ENCODE measurements at regions not wholly inside any gene's neighbourhood (a gene's known extent, or its start where the extent isn't known, plus 50 kb on each side); places are given as distances from the start of the nearest gene placed in this dataset.

DNA sequence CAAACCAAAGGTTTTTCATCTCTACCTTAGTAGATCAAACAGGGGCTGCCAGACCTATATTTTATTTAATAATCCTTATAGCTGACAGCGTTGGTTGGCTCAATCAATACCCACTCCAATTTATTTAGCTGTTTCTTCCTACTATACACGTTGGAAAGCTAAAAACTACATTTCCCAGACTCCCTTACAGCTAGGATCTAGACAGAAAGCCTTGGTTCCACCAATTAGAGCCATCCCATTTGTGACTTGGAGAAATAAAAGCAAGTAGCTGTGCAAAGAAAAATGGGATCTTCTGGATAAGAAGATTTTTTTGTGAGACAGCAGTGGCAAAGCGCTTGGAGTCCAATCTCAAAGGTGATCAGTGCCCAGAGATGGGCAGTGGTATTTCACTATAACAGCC, 331.3 kb upstream of the MEIS1 start:
- TF ChIP-seq, protein P1, sequence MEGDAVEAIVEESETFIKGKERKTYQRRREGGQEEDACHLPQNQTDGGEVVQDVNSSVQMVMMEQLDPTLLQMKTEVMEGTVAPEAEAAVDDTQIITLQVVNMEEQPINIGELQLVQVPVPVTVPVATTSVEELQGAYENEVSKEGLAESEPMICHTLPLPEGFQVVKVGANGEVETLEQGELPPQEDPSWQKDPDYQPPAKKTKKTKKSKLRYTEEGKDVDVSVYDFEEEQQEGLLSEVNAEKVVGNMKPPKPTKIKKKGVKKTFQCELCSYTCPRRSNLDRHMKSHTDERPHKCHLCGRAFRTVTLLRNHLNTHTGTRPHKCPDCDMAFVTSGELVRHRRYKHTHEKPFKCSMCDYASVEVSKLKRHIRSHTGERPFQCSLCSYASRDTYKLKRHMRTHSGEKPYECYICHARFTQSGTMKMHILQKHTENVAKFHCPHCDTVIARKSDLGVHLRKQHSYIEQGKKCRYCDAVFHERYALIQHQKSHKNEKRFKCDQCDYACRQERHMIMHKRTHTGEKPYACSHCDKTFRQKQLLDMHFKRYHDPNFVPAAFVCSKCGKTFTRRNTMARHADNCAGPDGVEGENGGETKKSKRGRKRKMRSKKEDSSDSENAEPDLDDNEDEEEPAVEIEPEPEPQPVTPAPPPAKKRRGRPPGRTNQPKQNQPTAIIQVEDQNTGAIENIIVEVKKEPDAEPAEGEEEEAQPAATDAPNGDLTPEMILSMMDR (conservative IDR thresholded peaks at IDR 0.05), result no peak
- no peak for TF ChIP-seq ZFX (IDR thresholded peaks at IDR 0.05)

Measured in C4-2B (cell line).